K562 (cell line): ENCODE measurements at regions not wholly inside any gene's neighbourhood (a gene's known extent, or its start where the extent isn't known, plus 50 kb on each side); places are given as distances from the start of the nearest gene placed in this dataset.

ENCODE experiments used
- ARID1B ChIP-seq: fragments of 450-650 bp; IDR thresholded peaks from 2 replicates; pipeline ENCODE4 v1.6.1; 2016; ENCODE audit warnings: antibody characterized with exemption, mild to moderate bottlenecking, inconsistent platforms
- ATF1 ChIP-seq, 2 experiments: fragments of 450-650 bp in 1 of 2; IDR thresholded peaks; 2 replicates each; pipeline ENCODE4 v1.6.1; 2016; ENCODE audit warnings: missing compliant biosample characterization in 1 of 2, missing genetic modification characterization in 1 of 2
- CBFA2T3 ChIP-seq: fragments of 450-650 bp; IDR thresholded peaks from 2 replicates; pipeline ENCODE4 v1.6.1; 2017
- EGR1 ChIP-seq: fragments of 450-650 bp; conservative IDR thresholded peaks from 2 replicates; pipeline ENCODE4 v1.6.1; 2017; ENCODE audit warnings: mild to moderate bottlenecking
- EP300 ChIP-seq: IDR thresholded peaks from 2 replicates; pipeline ENCODE4 v1.6.1; 2012; ENCODE audit warnings: low read length, improper control_type of control experiment
- MAZ ChIP-seq, 2 experiments: fragments of 450-650 bp in 1 of 2; sonication (generic) in 1 of 2; formaldehyde crosslinking; IDR thresholded peaks in 1 of 2; conservative IDR thresholded peaks in 1 of 2; 2 replicates each; pipeline versions ENCODE4 v1.4.0 to v1.5.0; 2020; ENCODE audit warnings: mild to moderate bottlenecking in 1 of 2, missing genetic modification reagents in 1 of 2
- MCM5 ChIP-seq: fragments of 450-650 bp; IDR thresholded peaks from 2 replicates; pipeline ENCODE4 v1.6.1; 2016; ENCODE audit warnings: low read depth
- MLLT1 ChIP-seq, 2 experiments: fragments of 450-650 bp; IDR thresholded peaks; 2 replicates each; pipeline ENCODE4 v1.6.1; 2016
- NFE2 ChIP-seq: IDR thresholded peaks from 2 replicates; pipeline ENCODE4 v1.6.1; 2014; ENCODE audit warnings: antibody characterized with exemption, low read depth
- PKNOX1 ChIP-seq: fragments of 450-650 bp; IDR thresholded peaks from 2 replicates; pipeline ENCODE4 v1.6.1; 2016
- SFPQ ChIP-seq: fragments of 200-400 bp; formaldehyde crosslinking; IDR thresholded peaks from 2 replicates; pipeline ENCODE4 v1.6.1; 2017; ENCODE audit warnings: mild to moderate bottlenecking, low read depth, low read length, moderate library complexity
- SNIP1 ChIP-seq: fragments of 450-650 bp; IDR thresholded peaks from 2 replicates; pipeline ENCODE4 v1.7.1; 2017; ENCODE audit warnings: low read depth, mild to moderate bottlenecking
- TAL1 ChIP-seq: fragments of 450-650 bp; IDR thresholded peaks from 2 replicates; pipeline ENCODE4 v1.6.1; 2016; ENCODE audit warnings: mild to moderate bottlenecking
- ZBTB17 ChIP-seq: fragments of 450-650 bp; formaldehyde crosslinking; IDR thresholded peaks from 2 replicates; pipeline ENCODE4 v1.4.0; 2020; ENCODE audit warnings: mild to moderate bottlenecking
- ZNF316 ChIP-seq: fragments of 450-650 bp; IDR thresholded peaks from 2 replicates; pipeline ENCODE4 v1.6.1; 2016
- ZNF395 ChIP-seq: fragments of 200-800 bp; sonication (Bioruptor generic); IDR thresholded peaks from 2 replicates; pipeline ENCODE4 v1.6.1; 2017; ENCODE audit warnings: missing genetic modification characterization, missing compliant biosample characterization
- TF ChIP-seq, protein P1 (sequence below), 2 experiments: fragments of 450-650 bp in 1 of 2; sonication (generic) in 1 of 2; formaldehyde crosslinking; conservative IDR thresholded peaks; 2 replicates each; pipeline versions ENCODE4 v1.4.0 to v1.8.1; 2020 to 2022; ENCODE audit warnings: mild to moderate bottlenecking in 1 of 2, missing genetic modification reagents in 1 of 2
- TF ChIP-seq, protein P2 (sequence below): fragments of 250-450 bp; sonication (Bioruptor Pico); IDR thresholded peaks from 2 replicates; pipeline ENCODE4 v1.8.0; 2022; ENCODE audit warnings: moderate library complexity, mild to moderate bottlenecking, inconsistent platforms
- TF ChIP-seq, protein P3 (sequence below): sonication (generic); IDR thresholded peaks from 2 replicates; pipeline ENCODE4 v1.6.1; 2016
- TF ChIP-seq, protein P4 (sequence below): sonication (generic); formaldehyde crosslinking; IDR thresholded peaks from 2 replicates; pipeline ENCODE4 v1.4.0; 2020; ENCODE audit warnings: mild to moderate bottlenecking, missing genetic modification reagents

GRCh38 chr7:7048213-7048612, 134.1 kb upstream of the C1GALT1 start (continued):
- TF ChIP-seq MLLT1 (IDR thresholded peaks at IDR 0.05) (no peak), MCM5 (no peak), SFPQ (no peak), ARID1B (no peak), TAL1 (no peak; the same call in 1 of the 2 replicates), EP300 (no peak), MAZ (CRISPR knock-in tag; conservative IDR thresholded peaks at IDR 0.05 in 1 of 2, IDR thresholded peaks at IDR 0.05 in 1 of 2) (no peak), PKNOX1 (no peak), EGR1 (no peak), ZNF316 (0 out of 2 replicates have a peak, but pooled peaks have one; percentile 3), CBFA2T3 (0 out of 2 replicates have a peak, but pooled peaks have one; percentile 7), NFE2 (peak; percentile 70), ATF1 (CRISPR knock-in tag; IDR thresholded peaks at IDR 0.05) (no peak), ATF1 (tag; IDR thresholded peaks at IDR 0.05) (no peak), ZBTB17 (CRISPR knock-in tag) (no peak), ZNF395 (CRISPR knock-in tag) (no peak), SNIP1 (no peak)
- TF ChIP-seq, protein P1, sequence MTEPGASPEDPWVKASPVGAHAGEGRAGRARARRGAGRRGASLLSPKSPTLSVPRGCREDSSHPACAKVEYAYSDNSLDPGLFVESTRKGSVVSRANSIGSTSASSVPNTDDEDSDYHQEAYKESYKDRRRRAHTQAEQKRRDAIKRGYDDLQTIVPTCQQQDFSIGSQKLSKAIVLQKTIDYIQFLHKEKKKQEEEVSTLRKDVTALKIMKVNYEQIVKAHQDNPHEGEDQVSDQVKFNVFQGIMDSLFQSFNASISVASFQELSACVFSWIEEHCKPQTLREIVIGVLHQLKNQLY (CRISPR knock-in tag; conservative IDR thresholded peaks at IDR 0.05) = no peak
- TF ChIP-seq, protein P2, sequence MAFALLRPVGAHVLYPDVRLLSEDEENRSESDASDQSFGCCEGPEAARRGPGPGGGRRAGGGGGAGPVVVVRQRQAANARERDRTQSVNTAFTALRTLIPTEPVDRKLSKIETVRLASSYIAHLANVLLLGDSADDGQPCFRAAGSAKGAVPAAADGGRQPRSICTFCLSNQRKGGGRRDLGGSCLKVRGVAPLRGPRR (CRISPR knock-in tag) = no peak
- TF ChIP-seq, protein P3, sequence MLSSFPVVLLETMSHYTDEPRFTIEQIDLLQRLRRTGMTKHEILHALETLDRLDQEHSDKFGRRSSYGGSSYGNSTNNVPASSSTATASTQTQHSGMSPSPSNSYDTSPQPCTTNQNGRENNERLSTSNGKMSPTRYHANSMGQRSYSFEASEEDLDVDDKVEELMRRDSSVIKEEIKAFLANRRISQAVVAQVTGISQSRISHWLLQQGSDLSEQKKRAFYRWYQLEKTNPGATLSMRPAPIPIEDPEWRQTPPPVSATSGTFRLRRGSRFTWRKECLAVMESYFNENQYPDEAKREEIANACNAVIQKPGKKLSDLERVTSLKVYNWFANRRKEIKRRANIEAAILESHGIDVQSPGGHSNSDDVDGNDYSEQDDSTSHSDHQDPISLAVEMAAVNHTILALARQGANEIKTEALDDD = peak; percentile 42; the same call in 1 of the 2 replicates
- TF ChIP-seq, protein P4, sequence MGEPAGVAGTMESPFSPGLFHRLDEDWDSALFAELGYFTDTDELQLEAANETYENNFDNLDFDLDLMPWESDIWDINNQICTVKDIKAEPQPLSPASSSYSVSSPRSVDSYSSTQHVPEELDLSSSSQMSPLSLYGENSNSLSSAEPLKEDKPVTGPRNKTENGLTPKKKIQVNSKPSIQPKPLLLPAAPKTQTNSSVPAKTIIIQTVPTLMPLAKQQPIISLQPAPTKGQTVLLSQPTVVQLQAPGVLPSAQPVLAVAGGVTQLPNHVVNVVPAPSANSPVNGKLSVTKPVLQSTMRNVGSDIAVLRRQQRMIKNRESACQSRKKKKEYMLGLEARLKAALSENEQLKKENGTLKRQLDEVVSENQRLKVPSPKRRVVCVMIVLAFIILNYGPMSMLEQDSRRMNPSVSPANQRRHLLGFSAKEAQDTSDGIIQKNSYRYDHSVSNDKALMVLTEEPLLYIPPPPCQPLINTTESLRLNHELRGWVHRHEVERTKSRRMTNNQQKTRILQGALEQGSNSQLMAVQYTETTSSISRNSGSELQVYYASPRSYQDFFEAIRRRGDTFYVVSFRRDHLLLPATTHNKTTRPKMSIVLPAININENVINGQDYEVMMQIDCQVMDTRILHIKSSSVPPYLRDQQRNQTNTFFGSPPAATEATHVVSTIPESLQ = no peak
